Activated T-cell treated with anti-CD3 and anti-CD28 coated beads, Interleukin-2, amount 50 U/mL, for 4 hours (primary cell): ENCODE measurements at regions not wholly inside any gene's neighbourhood (a gene's known extent, or its start where the extent isn't known, plus 50 kb on each side); places are given as distances from the start of the nearest gene placed in this dataset.

ENCODE experiments used
- ATAC-seq, 2 donors: fragments of 200-7000 bp; cut with Tn5 transposase; one replicate each; pipeline ENCODE4 v1.10.0; 2021
- DNase-seq: peaks from one replicate; pipeline ENCODE4 v3.0.0-alpha.2; 2020
- H3K27me3 Mint-ChIP-seq: one replicate; pipeline ENCODE4 v1.8.0; 2021; ENCODE audit warnings: low read depth, mixed read lengths
- H3K36me3 Mint-ChIP-seq: one replicate; pipeline ENCODE4 v1.8.0; 2022; ENCODE audit warnings: mixed read lengths; ENCODE audit not compliant: insufficient read depth
- H3K4me1 Mint-ChIP-seq: one replicate; pipeline ENCODE4 v1.8.0; 2021; ENCODE audit warnings: low read depth, mixed read lengths
- H3K4me3 Mint-ChIP-seq: one replicate; pipeline ENCODE4 v1.8.0; 2021; ENCODE audit warnings: mild to moderate bottlenecking, moderate library complexity, mixed read lengths
- H3K9me3 Mint-ChIP-seq: one replicate; pipeline ENCODE4 v1.8.0; 2021; ENCODE audit warnings: mixed read lengths

DNA sequence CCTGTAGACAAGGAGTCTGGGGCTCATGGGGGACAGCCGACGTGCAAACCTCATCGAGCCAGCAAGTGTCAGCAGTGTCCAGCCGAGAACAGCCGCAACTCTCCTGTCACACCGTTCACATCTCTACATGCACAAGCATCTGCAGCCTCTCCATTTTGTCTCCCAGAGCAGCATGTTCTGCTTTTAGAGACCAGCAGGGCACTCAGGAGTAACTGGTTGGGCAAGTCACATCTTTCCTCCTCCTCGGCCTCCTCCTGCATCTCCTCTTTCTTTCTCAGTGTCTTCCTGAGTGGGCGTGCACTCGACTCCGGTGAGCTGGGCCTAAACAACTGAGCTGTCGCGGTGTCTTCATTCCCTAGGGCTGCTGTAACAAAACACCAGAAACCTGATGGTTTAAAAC lies 249.9 kb downstream of the SH3BP4 start:
- Mint-ChIP-seq H3K4me1 (no peaks in the 10 kb centered on the region), H3K27me3 (peaks cover 4% of the 10 kb centered on the region), H3K36me3 (no peaks in the 10 kb centered on the region), H3K9me3 (no peaks in the 10 kb centered on the region), H3K4me3 (no peak overlapping the region)
- DNase-seq, result no peak
- ATAC-seq, result no peak

- DNase-seq (no peak), ATAC-seq (no peak)
- no peak overlapping the region for H3K4me3 Mint-ChIP-seq
- no peaks in the 10 kb centered on the region for H3K4me1 Mint-ChIP-seq
- H3K27me3 Mint-ChIP-seq, result peaks cover 10% of the 10 kb centered on the region
- no peaks in the 10 kb centered on the region for H3K36me3 Mint-ChIP-seq
- H3K9me3 Mint-ChIP-seq, result no peaks in the 10 kb centered on the region
Measured at GRCh38 chr2:235204948-235205347, 253.1 kb downstream of the SH3BP4 start.

DNA sequence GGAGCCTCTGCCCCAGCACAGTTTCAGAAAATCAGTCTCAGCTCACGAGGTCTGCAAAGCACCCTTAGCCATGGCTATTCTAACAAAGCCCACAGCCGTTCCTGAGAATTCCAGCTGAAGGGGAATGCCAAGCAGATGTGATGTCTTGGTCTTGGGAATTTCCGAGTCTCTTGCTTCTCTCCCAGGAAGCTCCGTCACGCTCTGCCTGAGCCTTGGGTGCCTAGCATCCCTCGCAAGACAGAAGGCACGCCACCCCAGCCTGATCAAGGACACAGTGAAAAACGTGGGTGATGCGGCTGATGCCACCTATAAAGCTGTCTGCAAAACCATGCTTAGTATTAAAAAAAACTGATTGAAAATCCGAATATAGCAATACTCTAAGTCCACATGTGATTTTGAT lies 254.6 kb downstream of the SH3BP4 start:
- no peak overlapping the region for H3K4me3 Mint-ChIP-seq
- no peak for DNase-seq
- ATAC-seq, result no peak
- no peaks in the 10 kb centered on the region for H3K4me1 Mint-ChIP-seq
- no peaks in the 10 kb centered on the region for H3K36me3 Mint-ChIP-seq
- no peaks in the 10 kb centered on the region for H3K9me3 Mint-ChIP-seq
- H3K27me3 Mint-ChIP-seq, result peaks cover 10% of the 10 kb centered on the region

DNA sequence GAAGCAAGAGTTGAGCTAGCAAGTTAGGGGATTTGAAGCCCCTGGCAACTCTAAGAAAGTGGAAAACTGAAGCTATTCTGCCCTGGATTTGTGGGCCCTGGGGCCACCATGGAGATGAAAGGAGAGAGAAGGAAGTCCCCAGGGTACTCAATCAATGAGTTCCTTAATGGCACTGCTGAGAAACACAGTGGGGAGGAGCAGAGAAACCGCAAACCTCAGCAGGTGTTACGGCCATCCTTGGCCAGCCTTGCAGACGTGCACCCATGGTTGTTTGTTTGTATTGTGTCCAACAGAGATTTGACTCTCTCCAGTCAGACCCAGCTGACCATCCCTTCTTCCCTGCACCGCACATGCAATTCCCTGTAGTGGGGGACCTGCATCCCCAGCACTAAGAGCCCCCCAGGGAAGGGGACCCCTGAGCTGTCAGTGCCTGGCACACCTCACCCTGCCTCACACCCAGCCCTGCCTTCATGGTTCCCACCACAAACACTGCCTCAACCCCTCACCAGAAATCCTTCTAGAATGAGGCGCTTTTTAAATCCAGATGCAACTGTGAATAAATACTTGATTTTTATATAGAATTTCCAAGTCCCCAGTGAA lies 255.3 kb downstream of the SH3BP4 start:
- Mint-ChIP-seq H3K4me1 (no peaks in the 10 kb centered on the region), H3K36me3 (no peaks in the 10 kb centered on the region), H3K4me3 (no peak overlapping the region), H3K27me3 (peaks cover 9% of the 10 kb centered on the region), H3K9me3 (no peaks in the 10 kb centered on the region)
- no peak for ATAC-seq
- DNase-seq, result no peak

DNA sequence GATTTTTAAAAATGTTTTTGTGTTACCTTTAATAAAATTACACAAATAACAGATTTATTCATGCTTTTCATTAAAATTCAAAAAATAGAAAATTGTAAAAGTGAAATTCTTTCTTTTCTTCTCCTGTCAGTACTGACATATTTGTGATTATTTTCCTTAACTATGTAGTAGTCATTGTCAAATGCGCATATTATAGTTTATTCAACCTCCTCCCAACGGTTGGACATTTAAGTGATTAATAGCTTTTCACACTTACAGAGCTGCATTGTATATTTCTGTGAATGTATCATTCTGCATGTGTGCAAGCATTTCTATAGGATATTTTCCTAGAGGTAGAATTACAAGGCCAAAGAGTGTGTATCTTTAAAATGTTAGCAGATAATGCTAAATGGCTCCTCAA lies 259.2 kb downstream of the SH3BP4 start:
- no peaks in the 10 kb centered on the region for H3K9me3 Mint-ChIP-seq
- ATAC-seq, result no peak
- H3K4me3 Mint-ChIP-seq, result no peak overlapping the region
- no peaks in the 10 kb centered on the region for H3K36me3 Mint-ChIP-seq
- H3K4me1 Mint-ChIP-seq, result no peaks in the 10 kb centered on the region
- no peak for DNase-seq
- peaks cover 9% of the 10 kb centered on the region for H3K27me3 Mint-ChIP-seq

DNA sequence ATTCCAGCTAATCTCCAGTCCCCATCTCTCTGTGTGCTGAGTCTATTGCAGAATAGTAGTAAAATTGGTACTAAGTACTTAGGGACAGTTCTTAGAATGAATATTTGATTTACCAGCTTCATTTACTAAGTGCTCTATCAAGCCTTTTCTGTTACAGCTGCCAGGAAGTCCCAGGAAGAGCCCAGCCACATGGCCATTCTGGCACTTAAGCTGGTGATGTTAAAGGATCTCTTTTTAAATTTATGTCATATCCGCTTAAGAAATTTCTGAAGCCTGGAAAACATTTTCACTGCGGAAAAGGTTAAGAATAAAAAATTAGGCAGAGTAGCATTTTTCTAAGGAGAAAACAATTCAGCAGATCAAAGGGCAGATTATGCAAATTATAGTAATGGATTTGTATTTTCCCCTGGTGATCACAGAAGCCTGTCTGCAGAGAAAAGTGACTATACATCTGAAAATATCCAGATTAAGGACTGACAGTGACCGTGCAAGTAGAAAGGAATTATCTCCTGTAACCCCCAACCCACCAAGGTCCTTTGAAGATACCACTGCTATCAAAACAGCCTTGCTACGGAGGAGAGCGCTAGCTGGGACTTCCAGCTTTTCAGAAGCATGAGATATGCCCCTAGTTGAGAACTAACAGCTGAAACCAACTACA lies 260.8 kb downstream of the SH3BP4 start:
- peaks cover 9% of the 10 kb centered on the region for H3K27me3 Mint-ChIP-seq
- no peaks in the 10 kb centered on the region for H3K36me3 Mint-ChIP-seq
- no peak overlapping the region for H3K4me3 Mint-ChIP-seq
- ATAC-seq, result no peak
- DNase-seq, result no peak
- no peaks in the 10 kb centered on the region for H3K4me1 Mint-ChIP-seq
- no peaks in the 10 kb centered on the region for H3K9me3 Mint-ChIP-seq

DNA sequence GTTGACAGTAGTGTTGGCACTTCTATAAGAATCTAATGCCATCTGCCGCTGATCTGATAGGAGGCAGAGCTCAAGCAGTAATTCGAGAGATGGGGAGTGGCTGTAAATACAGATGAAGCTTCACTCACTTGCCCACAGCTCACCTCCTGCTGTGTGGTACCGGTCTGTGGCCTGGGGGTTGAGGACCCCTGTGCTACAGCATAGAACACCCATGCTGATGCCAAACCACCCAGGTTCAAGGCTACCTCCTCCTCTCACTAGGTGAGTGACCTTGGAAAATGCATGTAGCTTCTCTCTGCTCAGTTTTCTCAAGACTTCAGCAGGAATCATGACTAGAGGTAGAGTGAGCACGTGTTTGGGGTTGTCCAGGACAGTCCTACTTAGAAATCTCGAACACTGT lies 263.4 kb downstream of the SH3BP4 start:
- no peak for DNase-seq
- ATAC-seq, result no peak
- Mint-ChIP-seq H3K4me3 (no peak overlapping the region), H3K36me3 (no peaks in the 10 kb centered on the region), H3K4me1 (no peaks in the 10 kb centered on the region), H3K9me3 (no peaks in the 10 kb centered on the region), H3K27me3 (peaks cover 11% of the 10 kb centered on the region)

DNA sequence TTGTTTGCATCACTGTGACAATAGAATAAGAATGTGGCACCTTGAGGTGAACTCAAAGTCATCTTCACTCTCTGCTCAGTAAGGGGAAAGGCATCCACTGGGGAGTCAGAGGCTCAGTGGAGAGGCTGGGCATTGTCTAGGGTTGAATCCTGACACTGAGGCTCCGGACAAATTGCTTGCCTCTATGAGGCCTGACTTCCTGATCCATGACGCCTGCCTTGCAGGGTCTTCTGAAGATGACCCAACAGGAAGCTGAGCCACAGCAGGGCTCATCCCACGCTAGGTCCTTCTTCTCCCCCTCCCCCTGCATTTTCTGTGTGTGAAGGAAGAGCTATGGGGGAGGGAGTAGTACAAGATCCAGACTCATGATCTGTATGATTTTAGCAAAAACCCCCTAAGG lies 265.1 kb downstream of the SH3BP4 start:
- DNase-seq (no peak), ATAC-seq (no peak)
- Mint-ChIP-seq H3K9me3 (no peaks in the 10 kb centered on the region), H3K4me1 (no peaks in the 10 kb centered on the region), H3K36me3 (no peaks in the 10 kb centered on the region), H3K27me3 (peaks cover 11% of the 10 kb centered on the region), H3K4me3 (no peak overlapping the region)

- no peaks in the 10 kb centered on the region for H3K9me3 Mint-ChIP-seq
- no peaks in the 10 kb centered on the region for H3K36me3 Mint-ChIP-seq
- no peak overlapping the region for H3K4me3 Mint-ChIP-seq
- H3K27me3 Mint-ChIP-seq, result peaks cover 9% of the 10 kb centered on the region
- H3K4me1 Mint-ChIP-seq, result no peaks in the 10 kb centered on the region
- no peak for DNase-seq
- no peak for ATAC-seq
Measured at GRCh38 chr2:235217846-235218245, 266.0 kb downstream of the SH3BP4 start.

- ATAC-seq, result no peak
- Mint-ChIP-seq H3K27me3 (peaks cover 11% of the 10 kb centered on the region), H3K4me3 (no peak overlapping the region), H3K4me1 (no peaks in the 10 kb centered on the region), H3K9me3 (no peaks in the 10 kb centered on the region), H3K36me3 (no peaks in the 10 kb centered on the region)
- no peak for DNase-seq
Measured at GRCh38 chr2:235218486-235218907, 266.7 kb downstream of the SH3BP4 start.

- H3K4me1 Mint-ChIP-seq, result no peaks in the 10 kb centered on the region
- H3K27me3 Mint-ChIP-seq, result peaks cover 16% of the 10 kb centered on the region
- H3K4me3 Mint-ChIP-seq, result no peak overlapping the region
- H3K36me3 Mint-ChIP-seq, result no peaks in the 10 kb centered on the region
- ATAC-seq (no peak), DNase-seq (no peak)
- H3K9me3 Mint-ChIP-seq, result peaks cover 5% of the 10 kb centered on the region
Measured at GRCh38 chr2:235219048-235219447, 267.2 kb downstream of the SH3BP4 start.

- peaks cover 5% of the 10 kb centered on the region for H3K9me3 Mint-ChIP-seq
- DNase-seq, result no peak
- no peaks in the 10 kb centered on the region for H3K4me1 Mint-ChIP-seq
- H3K27me3 Mint-ChIP-seq, result peaks cover 17% of the 10 kb centered on the region
- no peaks in the 10 kb centered on the region for H3K36me3 Mint-ChIP-seq
- H3K4me3 Mint-ChIP-seq, result no peak overlapping the region
- no peak for ATAC-seq
Measured at GRCh38 chr2:235220331-235220730, 268.5 kb downstream of the SH3BP4 start.

GRCh38 chr2:235223011-235223410 lies 270.8 kb upstream of the AGAP1 start:
- Mint-ChIP-seq H3K36me3 (no peaks in the 10 kb centered on the region), H3K4me3 (no peak overlapping the region), H3K9me3 (peaks cover 5% of the 10 kb centered on the region), H3K4me1 (no peaks in the 10 kb centered on the region), H3K27me3 (peaks cover 14% of the 10 kb centered on the region)
- DNase-seq (no peak), ATAC-seq (no peak)

- ATAC-seq (no peak), DNase-seq (no peak)
- peaks cover 10% of the 10 kb centered on the region for H3K27me3 Mint-ChIP-seq
- no peak overlapping the region for H3K4me3 Mint-ChIP-seq
- peaks cover 5% of the 10 kb centered on the region for H3K9me3 Mint-ChIP-seq
- H3K36me3 Mint-ChIP-seq, result no peaks in the 10 kb centered on the region
- H3K4me1 Mint-ChIP-seq, result no peaks in the 10 kb centered on the region
Measured at GRCh38 chr2:235224410-235224809, 269.4 kb upstream of the AGAP1 start.

GRCh38 chr2:235225261-235225660 lies 268.6 kb upstream of the AGAP1 start:
- no peaks in the 10 kb centered on the region for H3K36me3 Mint-ChIP-seq
- DNase-seq, result no peak
- no peak overlapping the region for H3K4me3 Mint-ChIP-seq
- H3K27me3 Mint-ChIP-seq, result peaks cover 14% of the 10 kb centered on the region
- no peak for ATAC-seq
- no peaks in the 10 kb centered on the region for H3K4me1 Mint-ChIP-seq
- H3K9me3 Mint-ChIP-seq, result peaks cover 5% of the 10 kb centered on the region
